CD4-positive, alpha-beta T cell (primary cell): ENCODE measurements at regions not wholly inside any gene's neighbourhood (a gene's known extent, or its start where the extent isn't known, plus 50 kb on each side); places are given as distances from the start of the nearest gene placed in this dataset.

Source experiments
- ATAC-seq: fragments of 200-7000 bp; cut with Tn5 transposase; one replicate; pipeline ENCODE4 v1.10.0; 2022; ENCODE audit warnings: mild to moderate bottlenecking; ENCODE audit not compliant: poor library complexity
- CTCF ChIA-PET: fragments of 350-600 bp; sonication (Branson Sonifier 250); formaldehyde crosslinking; loops from one replicate; lab custom pipeline; 2021; ENCODE audit warnings: antibody characterized with exemption, inconsistent platforms; lab: Charles Lee
- POLR2A ChIA-PET: fragments of 350-600 bp; sonication (Branson Sonifier 250); formaldehyde crosslinking; loops from one replicate; lab custom pipeline; 2021; ENCODE audit warnings: antibody characterized with exemption, inconsistent platforms; lab: Charles Lee
- DNase-seq, 14 experiments: peaks; one replicate each; pipeline ENCODE4 v3.0.0-alpha.2; 2013 to 2020; ENCODE audit warnings: mixed read lengths in 2 of 14
- H3K27ac ChIP-seq, 2 donors: one replicate each; pipeline versions ENCODE4 v1.5.1 to v1.7.0; 2013; ENCODE audit warnings: low read length in 2 of 2, low read depth in 1 of 2, mild to moderate bottlenecking in 1 of 2
- H3K27me3 ChIP-seq, 2 experiments: 1 replicate in 1 of 2; 2 replicates in 1 of 2; pipeline versions ENCODE4 v1.6.1 to v1.7.0; 2013; ENCODE audit warnings: low read length in 2 of 2, control low read depth in 1 of 2, mild to moderate bottlenecking in 1 of 2, moderate library complexity in 1 of 2; ENCODE audit not compliant: insufficient read depth in 2 of 2, control insufficient read depth in 1 of 2
- H3K36me3 ChIP-seq: one replicate; pipeline ENCODE4 v1.6.1; 2013; ENCODE audit warnings: low read length, control low read depth; ENCODE audit not compliant: insufficient read depth
- H3K4me1 ChIP-seq: one replicate; pipeline ENCODE4 v1.6.1; 2013; ENCODE audit warnings: low read length, control low read depth; ENCODE audit not compliant: insufficient read depth
- H3K4me3 ChIP-seq: one replicate; pipeline ENCODE4 v1.5.1; 2013; ENCODE audit warnings: mild to moderate bottlenecking, low read length, moderate library complexity
- H3K9me3 ChIP-seq, 2 experiments: 1 replicate in 1 of 2; 2 replicates in 1 of 2; pipeline versions ENCODE4 v1.6.1 to v1.7.0; 2013; ENCODE audit warnings: low read length in 2 of 2, mild to moderate bottlenecking in 2 of 2, control low read depth in 1 of 2, moderate library complexity in 1 of 2; ENCODE audit not compliant: control insufficient read depth in 1 of 2, insufficient read depth in 1 of 2
- H3K27ac Mint-ChIP-seq: one replicate; pipeline ENCODE4 v1.8.0; 2020; ENCODE audit warnings: mixed read lengths
- H3K27me3 Mint-ChIP-seq: one replicate; pipeline ENCODE4 v1.8.0; 2021; ENCODE audit warnings: mixed read lengths
- H3K36me3 Mint-ChIP-seq: one replicate; pipeline ENCODE4 v1.8.0; 2021; ENCODE audit warnings: low read depth, mixed read lengths
- H3K4me1 Mint-ChIP-seq: one replicate; pipeline ENCODE4 v1.8.0; 2021; ENCODE audit warnings: low read depth, mixed read lengths
- H3K4me3 Mint-ChIP-seq: one replicate; pipeline ENCODE4 v1.8.0; 2020; ENCODE audit warnings: mild to moderate bottlenecking, mixed read lengths
- H3K9me3 Mint-ChIP-seq: one replicate; pipeline ENCODE4 v1.8.0; 2020; ENCODE audit warnings: mixed read lengths
- CTCF ChIP-seq: fragments of 200-600 bp; IDR thresholded peaks from one replicate; pipeline ENCODE4 v1.8.0; 2022; ENCODE audit warnings: antibody characterized with exemption, mild to moderate bottlenecking
- intact Hi-C, 2 experiments: fragments of 100-400 bp; cut with DNase I in 1 of 2; cut with micrococcal nuclease in 1 of 2; formaldehyde crosslinking; loops; one replicate each; pipeline versions ENCODE4 v1.15.1 to v1.9.0; 2023 to 2025; cut with DNase I, micrococcal nuclease

GRCh38 chr2:133841900-133842299, 273.6 kb upstream of the NCKAP5 start:
- Histone ChIP-seq H3K27ac (no peak overlapping the region), H3K4me3 (no peak overlapping the region), H3K4me1 (peaks cover 3% of the 10 kb centered on the region), H3K9me3 (no peaks in the 10 kb centered on the region), H3K36me3 (no peaks in the 10 kb centered on the region), H3K27me3 (peaks cover 0 to 5% of the 10 kb centered on the region in 2 experiments)
- Mint-ChIP-seq H3K27ac (no peak overlapping the region), H3K36me3 (no peaks in the 10 kb centered on the region), H3K9me3 (no peaks in the 10 kb centered on the region), H3K4me1 (no peaks in the 10 kb centered on the region), H3K27me3 (peaks cover 14% of the 10 kb centered on the region), H3K4me3 (no peak overlapping the region)
- intact Hi-C loops: loop anchor here (5.0 to 10.0 kb wide), 3 partner anchors 1575 to 1987 kb away; no protein-coding TSS in a partner anchor
- ChIA-PET POLR2A (no interaction called here), CTCF (no interaction called here)
- TF ChIP-seq CTCF: no peak
- DNase-seq (no peak), ATAC-seq (no peak)

- Mint-ChIP-seq H3K27ac (no peak overlapping the region), H3K9me3 (no peaks in the 10 kb centered on the region), H3K36me3 (no peaks in the 10 kb centered on the region), H3K4me1 (no peaks in the 10 kb centered on the region), H3K27me3 (peaks cover 15% of the 10 kb centered on the region), H3K4me3 (no peak overlapping the region)
- H3K4me3 ChIP-seq: no peak overlapping the region
- no peak overlapping the region for H3K27ac ChIP-seq
- no peaks in the 10 kb centered on the region for H3K36me3 ChIP-seq
- peaks cover 3% of the 10 kb centered on the region for H3K4me1 ChIP-seq
- CTCF ChIA-PET: no interaction called here
- no peak for ATAC-seq
- DNase-seq: no peak
- intact Hi-C loops: loop anchor here (5.0 to 10.0 kb wide), 3 partner anchors 1575 to 1988 kb away; no protein-coding TSS in a partner anchor
- POLR2A ChIA-PET: no interaction called here
- peaks cover 0 to 7% of the 10 kb centered on the region in 2 experiments for H3K27me3 ChIP-seq
- no peaks in the 10 kb centered on the region for H3K9me3 ChIP-seq
- TF ChIP-seq CTCF: no peak
Measured at GRCh38 chr2:133842446-133842845, 274.2 kb upstream of the NCKAP5 start.

GRCh38 chr2:133843091-133843490, 274.8 kb upstream of the NCKAP5 start:
- no peaks in the 10 kb centered on the region for H3K36me3 ChIP-seq
- H3K27me3 ChIP-seq: peaks cover 0 to 7% of the 10 kb centered on the region in 2 experiments
- no peak for TF ChIP-seq CTCF
- H3K4me1 ChIP-seq: peaks cover 3% of the 10 kb centered on the region
- Mint-ChIP-seq H3K36me3 (no peaks in the 10 kb centered on the region), H3K9me3 (no peaks in the 10 kb centered on the region), H3K4me3 (no peak overlapping the region), H3K27ac (no peak overlapping the region), H3K4me1 (no peaks in the 10 kb centered on the region), H3K27me3 (peaks cover 21% of the 10 kb centered on the region)
- H3K4me3 ChIP-seq: no peak overlapping the region
- H3K9me3 ChIP-seq: no peaks in the 10 kb centered on the region
- ATAC-seq (no peak), DNase-seq (no peak)
- intact Hi-C loops: loop anchor here (5.0 to 10.0 kb wide), 3 partner anchors 1576 to 1988 kb away; no protein-coding TSS in a partner anchor
- POLR2A ChIA-PET: no interaction called here
- no peak overlapping the region for H3K27ac ChIP-seq
- CTCF ChIA-PET: no interaction called here
